Sigmoid colon (tissue), 6 donors: ENCODE measurements at regions not wholly inside any gene's neighbourhood (a gene's known extent, or its start where the extent isn't known, plus 50 kb on each side); places are given as distances from the start of the nearest gene placed in this dataset.

Source experiments
- DNase-seq: peaks from one replicate; pipeline ENCODE4 v3.0.0-alpha.2; 2019
- H3K27ac ChIP-seq, 4 donors: fragments of 200-600 bp; sonication (generic); one replicate each; pipeline ENCODE4 v1.5.1; 2016 to 2019; ENCODE audit warnings: mild to moderate bottlenecking in 1 of 4
- H3K27me3 ChIP-seq, 3 donors: fragments of 200-600 bp; sonication (generic); one replicate each; pipeline ENCODE4 v1.5.1; 2019; ENCODE audit warnings: mild to moderate bottlenecking in 1 of 3
- H3K36me3 ChIP-seq, 4 donors: fragments of 200-600 bp; sonication (generic); one replicate each; pipeline ENCODE4 v1.5.1; 2016 to 2019
- H3K4me1 ChIP-seq, 4 donors: fragments of 200-600 bp; sonication (generic); one replicate each; pipeline ENCODE4 v1.5.1; 2017 to 2019
- H3K4me3 ChIP-seq, 4 donors: fragments of 200-600 bp; sonication (generic); one replicate each; pipeline ENCODE4 v1.5.1; 2017 to 2019; ENCODE audit warnings: mild to moderate bottlenecking in 2 of 4, moderate library complexity in 1 of 4
- H3K9me3 ChIP-seq, 4 donors: fragments of 200-600 bp in 3 of 4; sonication (generic) in 3 of 4; one replicate each; pipeline versions ENCODE4 v1.5.1 to v1.6.1; 2013 to 2019
- EP300 ChIP-seq, 4 donors: sonication (generic); formaldehyde crosslinking; IDR thresholded peaks; one replicate each; pipeline ENCODE4 v1.6.1; 2017; ENCODE audit warnings: antibody characterized with exemption in 4 of 4
- POLR2A ChIP-seq, 2 donors: fragments of 450-650 bp; IDR thresholded peaks; one replicate each; pipeline ENCODE4 v1.6.1; 2016; ENCODE audit warnings: antibody characterized with exemption in 2 of 2, mild to moderate bottlenecking in 2 of 2, moderate library complexity in 2 of 2
- POLR2AphosphoS5 ChIP-seq, 4 donors: sonication (generic); formaldehyde crosslinking; IDR thresholded peaks; one replicate each; pipeline ENCODE4 v1.6.1; 2017; ENCODE audit warnings: antibody characterized with exemption in 4 of 4
- WGBS, 2 donors: extraction: QIAGEN DNeasy Blood & Tissue Kit; methylation state at CpG; one replicate each; pipeline ENCODE4 v1.1.7; 2013; 5-methylcytosine and 5-hydroxymethylcytosine counted together
- intact Hi-C: fragments of 100-400 bp; cut with DNase I; formaldehyde crosslinking; loops from one replicate; pipeline ENCODE4 v1.15.1; 2023
- TF ChIP-seq, protein P1 (sequence below), 4 experiments: fragments of 450-650 bp in 3 of 4; fragments of 200-600 bp in 1 of 4; IDR thresholded peaks; one replicate each; pipeline ENCODE4 v1.5.1; 2016 to 2019; ENCODE audit warnings: antibody characterized with exemption in 4 of 4, mild to moderate bottlenecking in 3 of 4, moderate library complexity in 2 of 4
- donor health status: healthy with polysubstance abuse.
- donor health status: healthy.

DNA sequence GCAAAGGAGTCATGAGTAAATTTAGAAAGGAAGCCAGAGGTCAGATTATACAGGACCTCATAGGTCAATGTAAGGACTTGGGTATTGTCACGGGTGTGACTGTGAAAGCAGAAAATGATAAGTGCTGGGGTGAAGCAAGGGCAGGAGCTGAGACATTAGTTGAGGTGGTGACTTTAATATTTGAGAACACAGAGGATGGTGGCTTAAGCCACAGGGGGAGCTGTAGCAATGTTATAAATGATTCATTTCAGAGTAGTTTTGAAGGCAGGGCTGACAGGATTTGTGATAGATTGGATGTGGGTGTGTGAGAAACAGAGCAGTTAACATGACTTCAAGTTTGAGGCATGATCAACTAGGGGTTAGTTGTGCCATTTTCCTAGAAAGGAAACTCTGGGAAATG lies 659.9 kb downstream of the EPM2A start:
- DNase-seq, result no peak
- intact Hi-C loops, result no loop called here
- peaks cover 0 to 4% (median 0%) of the 10 kb centered on the region in 4 donors for H3K9me3 ChIP-seq
- H3K4me1 ChIP-seq, result no peaks in the 10 kb centered on the region
- no peaks in the 10 kb centered on the region for H3K27me3 ChIP-seq
- no peak overlapping the region for H3K27ac ChIP-seq
- H3K36me3 ChIP-seq, result no peaks in the 10 kb centered on the region
- 29 to 55% methylated on average over 1 of the region's 1 CpG for WGBS, 2 donors
- no peak for TF ChIP-seq EP300 (IDR thresholded peaks at IDR 0.05)
- no peak for TF ChIP-seq POLR2A (IDR thresholded peaks at IDR 0.05)
- TF ChIP-seq, protein P1, sequence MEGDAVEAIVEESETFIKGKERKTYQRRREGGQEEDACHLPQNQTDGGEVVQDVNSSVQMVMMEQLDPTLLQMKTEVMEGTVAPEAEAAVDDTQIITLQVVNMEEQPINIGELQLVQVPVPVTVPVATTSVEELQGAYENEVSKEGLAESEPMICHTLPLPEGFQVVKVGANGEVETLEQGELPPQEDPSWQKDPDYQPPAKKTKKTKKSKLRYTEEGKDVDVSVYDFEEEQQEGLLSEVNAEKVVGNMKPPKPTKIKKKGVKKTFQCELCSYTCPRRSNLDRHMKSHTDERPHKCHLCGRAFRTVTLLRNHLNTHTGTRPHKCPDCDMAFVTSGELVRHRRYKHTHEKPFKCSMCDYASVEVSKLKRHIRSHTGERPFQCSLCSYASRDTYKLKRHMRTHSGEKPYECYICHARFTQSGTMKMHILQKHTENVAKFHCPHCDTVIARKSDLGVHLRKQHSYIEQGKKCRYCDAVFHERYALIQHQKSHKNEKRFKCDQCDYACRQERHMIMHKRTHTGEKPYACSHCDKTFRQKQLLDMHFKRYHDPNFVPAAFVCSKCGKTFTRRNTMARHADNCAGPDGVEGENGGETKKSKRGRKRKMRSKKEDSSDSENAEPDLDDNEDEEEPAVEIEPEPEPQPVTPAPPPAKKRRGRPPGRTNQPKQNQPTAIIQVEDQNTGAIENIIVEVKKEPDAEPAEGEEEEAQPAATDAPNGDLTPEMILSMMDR (IDR thresholded peaks at IDR 0.05), result no peak
- no peak for TF ChIP-seq POLR2AphosphoS5 (IDR thresholded peaks at IDR 0.05)
- no peak overlapping the region for H3K4me3 ChIP-seq

DNA sequence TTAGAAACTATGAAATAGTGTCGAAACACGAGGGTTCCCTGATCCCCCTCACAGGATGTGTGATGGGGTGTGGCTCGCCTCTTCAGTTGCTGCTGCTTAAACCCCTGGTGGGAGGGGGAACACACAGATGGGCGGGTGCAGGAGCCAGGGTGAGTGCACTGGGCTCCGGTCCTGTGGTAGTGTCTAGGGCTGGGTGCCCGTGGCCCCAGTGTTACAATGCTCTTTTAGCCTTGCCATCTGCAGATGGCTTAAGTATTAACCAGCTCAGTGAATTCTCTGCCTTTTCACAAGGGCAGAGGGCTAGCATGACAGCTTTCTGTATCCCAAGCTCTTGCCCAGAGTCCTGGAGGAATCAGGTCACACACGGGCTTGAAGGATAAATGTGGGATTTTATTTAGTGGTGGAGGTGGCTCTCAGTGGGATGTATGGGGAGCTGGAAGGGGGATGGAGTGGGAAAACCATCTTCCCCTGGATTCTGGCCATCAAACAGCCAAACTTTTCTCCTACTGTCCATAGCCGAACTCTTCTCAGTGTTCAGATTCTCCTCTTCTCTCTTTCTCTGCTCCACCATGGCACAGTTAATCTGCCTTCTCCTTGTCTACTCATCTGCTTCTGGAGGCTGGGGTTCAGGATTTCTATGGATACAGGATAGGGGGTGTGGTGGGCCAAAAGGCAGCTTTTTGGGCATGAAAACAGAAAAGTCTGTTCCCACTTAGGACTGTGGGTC lies 659.0 kb downstream of the EPM2A start:
- no peak overlapping the region for H3K4me3 ChIP-seq
- WGBS, 2 donors, result 76 to 86% methylated on average over 8 of the region's 8 CpGs
- no peak for DNase-seq
- TF ChIP-seq POLR2AphosphoS5 (IDR thresholded peaks at IDR 0.05) (no peak), POLR2A (IDR thresholded peaks at IDR 0.05) (no peak), EP300 (IDR thresholded peaks at IDR 0.05) (no peak)
- TF ChIP-seq, protein P1 (IDR thresholded peaks at IDR 0.05), result no peak
- intact Hi-C loops, result no loop called here
- H3K4me1 ChIP-seq, result no peaks in the 10 kb centered on the region
- no peaks in the 10 kb centered on the region for H3K27me3 ChIP-seq
- no peak overlapping the region for H3K27ac ChIP-seq
- H3K9me3 ChIP-seq, result peaks cover 0 to 4% (median 0%) of the 10 kb centered on the region in 4 donors
- no peaks in the 10 kb centered on the region for H3K36me3 ChIP-seq

DNA sequence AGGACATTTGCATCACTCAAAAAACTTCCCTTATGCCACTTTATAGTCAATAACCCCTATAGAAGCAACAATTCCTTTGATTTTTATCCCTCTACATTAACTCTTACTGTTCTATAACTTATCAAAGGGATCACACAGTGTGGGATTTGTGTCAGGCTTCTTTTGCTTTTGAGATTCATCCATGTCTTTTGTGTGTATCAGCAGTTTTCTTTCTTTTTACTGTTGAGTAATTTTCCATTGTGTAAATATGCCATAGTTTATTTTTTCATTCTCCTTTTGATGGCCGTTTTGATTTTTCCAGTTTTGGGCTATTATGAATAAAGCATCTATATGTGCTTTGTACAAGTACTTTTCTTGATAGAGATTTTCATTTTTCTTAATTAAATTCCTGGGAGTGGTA lies 657.9 kb downstream of the EPM2A start:
- WGBS, 2 donors, result 75 to 79% methylated on average over 1 of the region's 1 CpG
- intact Hi-C loops, result no loop called here
- H3K36me3 ChIP-seq, result no peaks in the 10 kb centered on the region
- no peaks in the 10 kb centered on the region for H3K4me1 ChIP-seq
- DNase-seq, result no peak
- H3K9me3 ChIP-seq, result peaks cover 0 to 4% (median 0%) of the 10 kb centered on the region in 4 donors
- TF ChIP-seq, protein P1 (IDR thresholded peaks at IDR 0.05), result no peak
- TF ChIP-seq POLR2AphosphoS5 (IDR thresholded peaks at IDR 0.05) (no peak), EP300 (IDR thresholded peaks at IDR 0.05) (no peak), POLR2A (IDR thresholded peaks at IDR 0.05) (no peak)
- no peak overlapping the region for H3K4me3 ChIP-seq
- H3K27me3 ChIP-seq, result no peaks in the 10 kb centered on the region
- H3K27ac ChIP-seq, result no peak overlapping the region

DNA sequence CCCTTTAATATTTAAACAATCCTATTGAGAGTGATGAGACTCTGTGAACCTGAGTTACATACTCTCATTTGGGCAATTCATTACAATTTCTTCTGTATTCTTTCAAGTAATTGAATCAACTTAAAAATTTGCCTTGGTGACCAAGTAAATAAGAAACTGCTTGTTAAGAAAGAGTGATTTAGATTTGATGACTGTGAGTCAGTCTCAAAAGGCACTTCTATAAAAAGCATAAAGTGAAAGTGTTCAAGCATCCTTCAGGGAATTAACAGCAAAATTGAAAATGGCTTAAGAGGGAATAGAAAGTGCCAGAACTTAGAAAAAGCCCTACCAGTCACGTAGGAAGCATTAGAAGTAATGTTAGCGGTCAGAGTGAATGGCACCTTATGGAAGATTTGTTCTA lies 654.7 kb downstream of the EPM2A start:
- H3K27me3 ChIP-seq, result no peaks in the 10 kb centered on the region
- no peak overlapping the region for H3K4me3 ChIP-seq
- intact Hi-C loops, result no loop called here
- H3K4me1 ChIP-seq, result no peaks in the 10 kb centered on the region
- H3K27ac ChIP-seq, result no peak overlapping the region
- peaks cover 0 to 4% (median 0%) of the 10 kb centered on the region in 4 donors for H3K9me3 ChIP-seq
- H3K36me3 ChIP-seq, result no peaks in the 10 kb centered on the region
- DNase-seq, result no peak
- TF ChIP-seq, protein P1 (IDR thresholded peaks at IDR 0.05), result no peak
- WGBS, 2 donors, result 80 to 87% methylated on average over 2 of the region's 2 CpGs

DNA sequence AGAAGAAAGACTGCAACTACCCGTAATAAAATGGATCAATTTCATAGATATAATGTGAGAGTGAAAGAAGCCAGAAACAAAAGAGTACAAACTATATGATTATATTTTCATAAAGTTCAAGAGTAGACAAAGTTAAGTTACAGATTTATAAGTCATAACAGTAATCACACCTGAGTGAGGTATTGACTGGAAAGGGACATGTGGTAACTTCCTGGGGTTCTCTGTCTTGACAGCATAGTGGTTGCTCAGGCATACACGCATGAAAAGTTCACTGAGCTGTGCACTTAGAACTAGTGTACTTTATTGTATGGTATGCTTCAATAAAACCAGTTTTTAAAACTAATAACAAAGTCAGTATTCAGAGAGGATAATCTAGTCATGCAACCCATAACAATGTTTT lies 653.6 kb downstream of the EPM2A start:
- intact Hi-C loops, result no loop called here
- Histone ChIP-seq H3K4me1 (no peaks in the 10 kb centered on the region), H3K9me3 (no peaks in the 10 kb centered on the region), H3K27ac (no peak overlapping the region), H3K4me3 (no peak overlapping the region), H3K36me3 (no peaks in the 10 kb centered on the region), H3K27me3 (no peaks in the 10 kb centered on the region)
- TF ChIP-seq POLR2A (IDR thresholded peaks at IDR 0.05) (no peak), EP300 (IDR thresholded peaks at IDR 0.05) (no peak), POLR2AphosphoS5 (IDR thresholded peaks at IDR 0.05) (no peak)
- TF ChIP-seq, protein P1 (IDR thresholded peaks at IDR 0.05), result no peak
- WGBS, 2 donors, result 94 to 96% methylated on average over 2 of the region's 2 CpGs
- no peak for DNase-seq
